BE2C (cell line): ENCODE measurements at regions not wholly inside any gene's neighbourhood (a gene's known extent, or its start where the extent isn't known, plus 50 kb on each side); places are given as distances from the start of the nearest gene placed in this dataset.

Experiments
- DNase-seq: peaks from one replicate; pipeline ENCODE4 v3.0.0-alpha.2; 2020
- H3K27me3 ChIP-seq: fragments of 250-450 bp; sonication (Bioruptor Pico); 2 replicates; pipeline ENCODE4 v1.5.1; 2020; ENCODE audit warnings: mild to moderate bottlenecking
- H3K36me3 ChIP-seq: fragments of 250-450 bp; sonication (Bioruptor Pico); 2 replicates; pipeline ENCODE4 v1.5.1; 2020; ENCODE audit warnings: mild to moderate bottlenecking
- H3K4me1 ChIP-seq: fragments of 250-450 bp; sonication (Bioruptor Pico); 2 replicates; pipeline ENCODE4 v1.5.1; 2020
- H3K4me3 ChIP-seq: 2 replicates; pipeline ENCODE4 v1.5.1; 2011; ENCODE audit warnings: low read depth, low read length
- H3K9me3 ChIP-seq: fragments of 250-450 bp; sonication (Bioruptor Pico); 2 replicates; pipeline ENCODE4 v1.5.1; 2020
- CTCF ChIP-seq: IDR thresholded peaks from 2 replicates; pipeline ENCODE4 v1.5.1; 2012; ENCODE audit warnings: mild to moderate bottlenecking, low read depth, low read length

GRCh38 chr4:111905511-111905910 lies 239.7 kb upstream of the FAM241A start:
- Histone ChIP-seq H3K36me3 (no peaks in the 10 kb centered on the region), H3K27me3 (no peaks in the 10 kb centered on the region), H3K9me3 (no peaks in the 10 kb centered on the region), H3K4me3 (no peak overlapping the region), H3K4me1 (no peaks in the 10 kb centered on the region)
- DNase-seq = no peak
- no peak for TF ChIP-seq CTCF

GRCh38 chr4:111919639-111920038 lies 225.6 kb upstream of the FAM241A start:
- H3K27me3 ChIP-seq = no peaks in the 10 kb centered on the region
- DNase-seq = no peak
- no peak for TF ChIP-seq CTCF
- H3K9me3 ChIP-seq = no peaks in the 10 kb centered on the region
- H3K4me1 ChIP-seq = no peaks in the 10 kb centered on the region
- H3K4me3 ChIP-seq = no peak overlapping the region
- H3K36me3 ChIP-seq = no peaks in the 10 kb centered on the region

- H3K4me1 ChIP-seq = no peaks in the 10 kb centered on the region
- no peak for DNase-seq
- no peaks in the 10 kb centered on the region for H3K27me3 ChIP-seq
- H3K9me3 ChIP-seq = no peaks in the 10 kb centered on the region
- no peak overlapping the region for H3K4me3 ChIP-seq
- no peaks in the 10 kb centered on the region for H3K36me3 ChIP-seq
- no peak for TF ChIP-seq CTCF
Measured at GRCh38 chr4:111921714-111922113, 223.5 kb upstream of the FAM241A start.

- no peaks in the 10 kb centered on the region for H3K4me1 ChIP-seq
- H3K36me3 ChIP-seq = no peaks in the 10 kb centered on the region
- no peak for TF ChIP-seq CTCF
- H3K27me3 ChIP-seq = no peaks in the 10 kb centered on the region
- H3K4me3 ChIP-seq = no peak overlapping the region
- no peak for DNase-seq
- H3K9me3 ChIP-seq = no peaks in the 10 kb centered on the region
Measured at GRCh38 chr4:111923786-111924185, 221.5 kb upstream of the FAM241A start.

GRCh38 chr4:111924696-111925095 lies 220.6 kb upstream of the FAM241A start:
- Histone ChIP-seq H3K36me3 (no peaks in the 10 kb centered on the region), H3K4me1 (no peaks in the 10 kb centered on the region), H3K4me3 (no peak overlapping the region), H3K27me3 (no peaks in the 10 kb centered on the region), H3K9me3 (no peaks in the 10 kb centered on the region)
- no peak for TF ChIP-seq CTCF
- no peak for DNase-seq

- H3K9me3 ChIP-seq = no peaks in the 10 kb centered on the region
- no peak for TF ChIP-seq CTCF
- H3K4me1 ChIP-seq = no peaks in the 10 kb centered on the region
- no peaks in the 10 kb centered on the region for H3K36me3 ChIP-seq
- no peaks in the 10 kb centered on the region for H3K27me3 ChIP-seq
- no peak for DNase-seq
- no peak overlapping the region for H3K4me3 ChIP-seq
Measured at GRCh38 chr4:111930659-111931058, 214.6 kb upstream of the FAM241A start.
